ENCODE measurements at regions not wholly inside any gene's neighbourhood (a gene's known extent, or its start where the extent isn't known, plus 50 kb on each side); places are given as distances from the start of the nearest gene placed in this dataset.

DNA sequence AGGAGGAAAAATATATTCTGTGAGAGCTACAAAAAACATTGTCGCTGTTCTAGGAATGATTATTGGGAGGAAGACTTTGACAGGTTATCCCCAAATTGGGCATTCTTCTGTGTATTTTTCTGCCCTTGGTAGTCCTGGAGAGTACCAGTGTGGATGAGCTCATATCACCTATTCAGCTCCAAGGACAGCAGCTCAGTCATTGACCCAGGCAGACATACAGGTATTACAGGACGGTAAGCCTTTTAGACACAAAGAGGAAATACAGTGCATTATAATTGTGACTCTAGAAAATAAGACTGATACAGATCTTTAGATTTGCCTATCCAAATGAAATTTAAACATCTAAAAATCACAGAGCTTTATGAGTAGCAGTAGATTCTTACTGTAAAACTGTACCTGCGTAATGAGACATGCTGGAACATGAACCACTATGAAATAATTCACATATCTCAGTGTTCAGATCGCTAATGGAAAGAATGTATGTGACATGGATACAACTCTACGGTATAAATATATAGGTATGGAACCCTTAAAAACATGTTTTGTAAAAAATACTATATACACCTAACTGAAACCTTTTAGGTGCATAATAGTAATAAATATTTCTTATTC, 56.0 kb downstream of the PLK2 start:
- TF ChIP-seq, protein P1, sequence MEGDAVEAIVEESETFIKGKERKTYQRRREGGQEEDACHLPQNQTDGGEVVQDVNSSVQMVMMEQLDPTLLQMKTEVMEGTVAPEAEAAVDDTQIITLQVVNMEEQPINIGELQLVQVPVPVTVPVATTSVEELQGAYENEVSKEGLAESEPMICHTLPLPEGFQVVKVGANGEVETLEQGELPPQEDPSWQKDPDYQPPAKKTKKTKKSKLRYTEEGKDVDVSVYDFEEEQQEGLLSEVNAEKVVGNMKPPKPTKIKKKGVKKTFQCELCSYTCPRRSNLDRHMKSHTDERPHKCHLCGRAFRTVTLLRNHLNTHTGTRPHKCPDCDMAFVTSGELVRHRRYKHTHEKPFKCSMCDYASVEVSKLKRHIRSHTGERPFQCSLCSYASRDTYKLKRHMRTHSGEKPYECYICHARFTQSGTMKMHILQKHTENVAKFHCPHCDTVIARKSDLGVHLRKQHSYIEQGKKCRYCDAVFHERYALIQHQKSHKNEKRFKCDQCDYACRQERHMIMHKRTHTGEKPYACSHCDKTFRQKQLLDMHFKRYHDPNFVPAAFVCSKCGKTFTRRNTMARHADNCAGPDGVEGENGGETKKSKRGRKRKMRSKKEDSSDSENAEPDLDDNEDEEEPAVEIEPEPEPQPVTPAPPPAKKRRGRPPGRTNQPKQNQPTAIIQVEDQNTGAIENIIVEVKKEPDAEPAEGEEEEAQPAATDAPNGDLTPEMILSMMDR (conservative IDR thresholded peaks at IDR 0.05): no peak
- no peak for TF ChIP-seq ZFX (IDR thresholded peaks at IDR 0.05)
- no peak overlapping the region for H3K27ac ChIP-seq

DNA sequence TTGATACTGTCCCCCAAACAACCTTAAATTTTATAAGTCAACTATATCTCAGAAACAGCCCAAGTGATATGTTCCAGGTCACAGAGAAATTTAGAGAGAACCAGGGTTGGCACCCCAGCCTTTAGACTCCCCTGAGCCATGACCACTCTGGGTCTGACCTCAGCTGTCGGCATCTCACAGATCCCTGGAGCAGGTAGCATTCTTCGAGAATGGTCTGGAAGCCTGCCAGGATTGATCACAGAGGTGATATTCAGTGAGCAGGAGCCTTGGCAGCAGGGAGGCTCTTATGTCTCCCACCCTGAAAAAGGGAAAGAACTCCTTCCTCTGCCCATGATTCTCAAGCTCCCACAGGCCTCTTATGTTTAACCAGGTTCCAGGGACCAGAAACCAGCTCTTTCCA, 58.2 kb downstream of the PLK2 start:
- TF ChIP-seq, protein P1 (conservative IDR thresholded peaks at IDR 0.05): no peak
- no peak for TF ChIP-seq ZFX (IDR thresholded peaks at IDR 0.05)
- no peak overlapping the region for H3K27ac ChIP-seq

DNA sequence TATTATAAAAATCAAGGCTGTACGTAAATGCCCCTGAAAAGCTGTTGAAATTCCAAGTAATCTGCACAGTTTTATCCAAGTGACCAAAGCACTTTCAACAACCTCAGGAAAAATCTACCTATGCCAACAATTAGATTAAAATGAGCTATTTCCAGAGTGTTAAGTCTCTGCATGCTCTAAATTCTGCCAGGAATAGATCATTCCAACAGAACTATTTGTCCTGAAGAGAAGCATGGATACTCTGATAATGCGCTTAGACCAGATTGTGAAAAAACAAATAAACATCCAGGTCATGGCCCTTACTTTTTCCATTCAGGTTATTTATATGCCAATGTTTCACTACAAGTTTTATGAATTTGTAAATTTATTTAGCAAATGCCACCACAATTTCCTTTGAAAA, 59.1 kb downstream of the PLK2 start:
- H3K27ac ChIP-seq: no peak overlapping the region
- TF ChIP-seq ZFX (IDR thresholded peaks at IDR 0.05): no peak
- TF ChIP-seq, protein P1 (conservative IDR thresholded peaks at IDR 0.05): no peak

DNA sequence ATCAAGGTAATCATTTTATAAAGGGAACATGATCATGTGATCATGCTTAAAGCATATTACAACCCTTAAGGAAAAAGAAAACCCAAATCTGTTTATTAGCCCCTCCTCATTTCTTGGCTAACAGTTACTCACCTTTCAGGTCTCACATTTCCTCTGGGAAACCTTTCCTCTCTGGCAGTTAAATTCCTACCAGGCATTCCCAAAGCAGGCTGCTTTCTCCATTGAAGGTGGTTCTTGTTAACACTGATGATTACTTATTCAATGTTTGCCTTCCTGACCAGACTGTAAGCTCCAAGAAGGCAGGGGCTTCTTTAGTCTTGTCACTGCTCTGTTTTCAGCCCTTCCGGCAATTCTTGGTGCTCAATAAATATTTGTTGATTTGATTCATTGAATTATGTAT, 59.9 kb downstream of the PLK2 start:
- TF ChIP-seq ZFX (IDR thresholded peaks at IDR 0.05): no peak
- TF ChIP-seq, protein P1 (conservative IDR thresholded peaks at IDR 0.05): no peak
- no peak overlapping the region for H3K27ac ChIP-seq

DNA sequence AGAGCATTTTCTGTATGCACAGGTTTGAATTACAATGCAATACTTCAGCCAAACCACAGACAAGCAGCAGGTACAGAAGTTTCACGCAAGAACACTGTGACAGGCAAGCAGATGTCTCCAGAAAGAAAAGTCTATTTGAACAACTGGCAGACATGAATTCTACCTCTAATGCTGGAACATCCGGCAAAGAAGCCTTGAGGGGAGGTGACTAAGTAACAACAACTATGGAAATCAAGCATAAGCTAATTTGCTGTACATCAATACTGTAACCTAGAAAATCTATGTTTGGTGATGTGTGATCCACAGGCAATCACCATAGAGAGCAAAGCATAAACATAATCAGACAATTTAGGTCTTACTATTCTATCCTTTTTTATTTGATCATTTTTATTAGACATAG, 65.5 kb downstream of the PLK2 start:
- H3K27ac ChIP-seq: no peak overlapping the region
- no peak for TF ChIP-seq ZFX (IDR thresholded peaks at IDR 0.05)
- TF ChIP-seq, protein P1 (conservative IDR thresholded peaks at IDR 0.05): no peak

DNA sequence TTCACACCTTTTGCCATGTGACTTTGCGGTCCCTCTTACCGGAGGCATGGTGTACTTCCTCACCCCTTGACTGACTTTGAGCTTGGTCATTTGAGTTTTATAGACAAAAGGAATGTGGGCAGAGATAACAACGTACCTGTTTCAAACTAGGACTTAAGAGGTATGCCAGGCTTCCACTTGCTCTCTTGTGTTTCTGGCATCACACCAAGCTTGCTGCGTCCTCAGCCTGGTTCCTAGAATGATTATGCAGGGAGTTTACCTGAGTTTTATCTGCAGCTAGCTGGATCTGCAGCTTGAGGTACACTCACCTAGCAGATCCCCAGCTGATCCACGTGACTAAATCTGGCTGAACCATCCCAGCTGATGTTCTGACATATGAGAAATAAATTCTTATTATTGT, 66.2 kb downstream of the PLK2 start:
- H3K27ac ChIP-seq: no peak overlapping the region
- TF ChIP-seq, protein P1 (conservative IDR thresholded peaks at IDR 0.05): no peak
- no peak for TF ChIP-seq ZFX (IDR thresholded peaks at IDR 0.05)

DNA sequence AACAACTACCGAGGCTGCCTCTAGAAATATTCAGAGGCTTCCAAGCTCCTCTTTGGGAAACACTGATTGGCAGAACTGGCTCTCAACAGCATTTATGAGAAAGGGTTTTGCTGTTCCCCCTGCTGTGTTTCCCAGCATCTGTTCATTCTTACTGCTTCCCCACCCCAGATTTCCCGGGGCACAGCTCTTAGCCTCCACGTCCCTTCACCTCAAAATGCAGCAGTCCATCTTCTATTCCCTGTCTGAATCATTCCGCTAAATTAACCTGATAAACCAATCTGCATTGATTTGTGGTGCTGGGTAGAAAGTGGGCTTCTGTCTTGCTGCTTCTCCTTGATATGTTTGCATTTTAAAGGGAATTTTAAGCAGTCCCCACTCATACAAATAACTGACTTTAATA, 67.4 kb downstream of the PLK2 start:
- H3K27ac ChIP-seq: no peak overlapping the region
- TF ChIP-seq, protein P1 (conservative IDR thresholded peaks at IDR 0.05): no peak
- TF ChIP-seq ZFX (IDR thresholded peaks at IDR 0.05): no peak
